ENCODE measurements at regions not wholly inside any gene's neighbourhood (a gene's known extent, or its start where the extent isn't known, plus 50 kb on each side); places are given as distances from the start of the nearest gene placed in this dataset.

GRCh38 chr1:83670909-83671565 is 327.9 kb downstream of the TTLL7 start:
- no peaks in the 10 kb centered on the region for H3K4me1 ChIP-seq (ENCODE audit: insufficient read depth, low read length)
- no peaks in the 10 kb centered on the region for H3K27me3 ChIP-seq (ENCODE audit: control insufficient read depth in 1 of 2, insufficient read depth in 2 of 2, low read length in 2 of 2)
- no peaks in the 10 kb centered on the region for H3K9me3 ChIP-seq (ENCODE audit: low read length)
- H3K27ac ChIP-seq (ENCODE audit: low read depth, low read length), result no peak overlapping the region
- H3K9ac ChIP-seq (ENCODE audit: low read length), result no peak overlapping the region
- no peaks in the 10 kb centered on the region for H3K36me3 ChIP-seq (ENCODE audit: insufficient read depth, low read length)
- H3K4me3 ChIP-seq (ENCODE audit: low read depth in 1 of 2, low read length in 2 of 2), result no peak overlapping the region

GRCh38 chr1:83641796-83642443 is 357.0 kb downstream of the TTLL7 start:
- Histone ChIP-seq H3K4me1 (ENCODE audit: insufficient read depth, low read length) (peaks cover 21% of the 10 kb centered on the region), H3K27ac (ENCODE audit: low read depth, low read length) (peak overlapping the region; percentile 57), H3K4me3 (ENCODE audit: low read depth in 1 of 2, low read length in 2 of 2) (peak overlapping the region in 1 of 2 donors; percentile 10), H3K9ac (ENCODE audit: low read length) (no peak overlapping the region), H3K27me3 (ENCODE audit: control insufficient read depth in 1 of 2, insufficient read depth in 2 of 2, low read length in 2 of 2) (no peaks in the 10 kb centered on the region), H3K36me3 (ENCODE audit: insufficient read depth, low read length) (no peaks in the 10 kb centered on the region), H3K9me3 (ENCODE audit: low read length) (no peaks in the 10 kb centered on the region)

DNA sequence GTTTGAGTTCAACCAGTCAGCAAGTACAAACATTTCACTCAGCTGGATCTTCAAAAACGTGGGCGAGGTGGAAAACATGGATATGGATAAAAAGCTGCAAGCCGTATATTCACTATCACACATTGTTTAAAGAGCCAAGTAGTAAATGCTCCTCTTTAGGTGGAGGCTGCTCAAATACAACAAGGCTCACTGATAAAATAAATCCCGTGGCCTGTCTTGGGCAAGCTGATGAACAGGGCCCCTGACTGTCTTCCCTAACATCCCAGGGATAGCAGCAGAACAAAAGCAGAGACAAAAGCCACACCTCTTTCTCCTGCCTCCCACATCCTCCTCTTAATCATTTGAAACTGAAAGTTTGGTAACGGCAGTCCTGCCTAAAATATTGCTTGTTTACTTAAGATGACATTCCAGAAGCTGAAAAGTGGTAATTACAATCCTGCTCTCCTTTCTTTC is 357.7 kb downstream of the TTLL7 start:
- Histone ChIP-seq H3K4me3 (ENCODE audit: low read depth in 1 of 2, low read length in 2 of 2) (peak overlapping the region in 1 of 2 donors; percentile 10), H3K9me3 (ENCODE audit: low read length) (no peaks in the 10 kb centered on the region), H3K9ac (ENCODE audit: low read length) (no peak overlapping the region), H3K27ac (ENCODE audit: low read depth, low read length) (peak overlapping the region; percentile 57), H3K4me1 (ENCODE audit: insufficient read depth, low read length) (peaks cover 21% of the 10 kb centered on the region), H3K36me3 (ENCODE audit: insufficient read depth, low read length) (no peaks in the 10 kb centered on the region), H3K27me3 (ENCODE audit: control insufficient read depth in 1 of 2, insufficient read depth in 2 of 2, low read length in 2 of 2) (no peaks in the 10 kb centered on the region)

DNA sequence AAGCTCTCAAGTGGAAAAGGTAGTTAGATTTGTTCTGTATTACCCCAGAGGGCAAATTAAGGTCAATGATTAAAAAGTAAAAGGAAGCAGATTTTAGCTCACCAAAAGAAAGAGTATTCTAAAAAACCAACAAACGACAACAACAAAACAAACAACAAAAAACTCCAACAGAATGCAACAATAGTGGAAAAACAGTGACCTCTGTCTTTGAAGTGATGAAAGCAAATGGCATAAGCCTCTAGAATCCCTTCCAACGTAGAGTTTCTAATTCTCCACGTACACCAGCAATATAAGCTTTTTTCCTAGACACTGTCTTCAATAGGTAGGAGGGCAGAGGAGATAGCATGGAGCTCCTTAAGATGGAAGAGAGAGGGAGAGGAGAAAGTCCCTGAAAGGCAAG is 359.1 kb downstream of the TTLL7 start:
- H3K9me3 ChIP-seq (ENCODE audit: low read length), result no peaks in the 10 kb centered on the region
- no peak overlapping the region for H3K27ac ChIP-seq (ENCODE audit: low read depth, low read length)
- H3K4me1 ChIP-seq (ENCODE audit: insufficient read depth, low read length), result peaks cover 21% of the 10 kb centered on the region
- H3K4me3 ChIP-seq (ENCODE audit: low read depth in 1 of 2, low read length in 2 of 2), result no peak overlapping the region
- H3K9ac ChIP-seq (ENCODE audit: low read length), result no peak overlapping the region
- no peaks in the 10 kb centered on the region for H3K36me3 ChIP-seq (ENCODE audit: insufficient read depth, low read length)
- no peaks in the 10 kb centered on the region for H3K27me3 ChIP-seq (ENCODE audit: control insufficient read depth in 1 of 2, insufficient read depth in 2 of 2, low read length in 2 of 2)

GRCh38 chr1:83637586-83637985 is 361.3 kb downstream of the TTLL7 start:
- H3K9ac ChIP-seq (ENCODE audit: low read length), result no peak overlapping the region
- H3K36me3 ChIP-seq (ENCODE audit: insufficient read depth, low read length), result no peaks in the 10 kb centered on the region
- H3K27ac ChIP-seq (ENCODE audit: low read depth, low read length), result no peak overlapping the region
- no peaks in the 10 kb centered on the region for H3K9me3 ChIP-seq (ENCODE audit: low read length)
- H3K4me3 ChIP-seq (ENCODE audit: low read depth in 1 of 2, low read length in 2 of 2), result no peak overlapping the region
- no peaks in the 10 kb centered on the region for H3K27me3 ChIP-seq (ENCODE audit: control insufficient read depth in 1 of 2, insufficient read depth in 2 of 2, low read length in 2 of 2)
- peaks cover 21% of the 10 kb centered on the region for H3K4me1 ChIP-seq (ENCODE audit: insufficient read depth, low read length)

DNA sequence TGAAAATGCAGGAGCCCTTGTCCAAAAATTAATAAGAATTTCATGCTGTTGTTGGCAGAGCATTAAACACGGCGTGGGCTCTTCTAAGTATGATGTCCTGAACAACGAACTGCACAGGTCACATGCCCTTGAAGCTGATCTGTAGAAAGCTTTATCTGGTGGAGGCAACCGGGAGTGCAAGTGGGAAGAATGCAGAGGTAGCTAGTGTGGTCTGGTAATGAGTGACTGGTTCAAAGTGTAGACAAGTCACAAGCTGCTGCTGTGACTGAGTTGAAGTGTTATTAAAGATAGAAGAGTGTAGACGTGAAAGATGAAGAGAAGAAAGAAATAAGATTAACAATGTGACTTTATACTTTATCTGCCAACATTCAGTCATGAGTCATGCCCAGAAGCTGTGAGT is 361.9 kb downstream of the TTLL7 start:
- H3K9me3 ChIP-seq (ENCODE audit: low read length), result no peaks in the 10 kb centered on the region
- H3K4me1 ChIP-seq (ENCODE audit: insufficient read depth, low read length), result peaks cover 15% of the 10 kb centered on the region
- no peaks in the 10 kb centered on the region for H3K36me3 ChIP-seq (ENCODE audit: insufficient read depth, low read length)
- H3K9ac ChIP-seq (ENCODE audit: low read length), result no peak overlapping the region
- no peaks in the 10 kb centered on the region for H3K27me3 ChIP-seq (ENCODE audit: control insufficient read depth in 1 of 2, insufficient read depth in 2 of 2, low read length in 2 of 2)
- H3K27ac ChIP-seq (ENCODE audit: low read depth, low read length), result no peak overlapping the region
- H3K4me3 ChIP-seq (ENCODE audit: low read depth in 1 of 2, low read length in 2 of 2), result no peak overlapping the region

GRCh38 chr1:83632906-83633305 is 366.0 kb downstream of the TTLL7 start:
- H3K27me3 ChIP-seq (ENCODE audit: control insufficient read depth in 1 of 2, insufficient read depth in 2 of 2, low read length in 2 of 2), result no peaks in the 10 kb centered on the region
- no peak overlapping the region for H3K27ac ChIP-seq (ENCODE audit: low read depth, low read length)
- H3K4me3 ChIP-seq (ENCODE audit: low read depth in 1 of 2, low read length in 2 of 2), result no peak overlapping the region
- no peak overlapping the region for H3K9ac ChIP-seq (ENCODE audit: low read length)
- H3K36me3 ChIP-seq (ENCODE audit: insufficient read depth, low read length), result no peaks in the 10 kb centered on the region
- H3K9me3 ChIP-seq (ENCODE audit: low read length), result no peaks in the 10 kb centered on the region
- H3K4me1 ChIP-seq (ENCODE audit: insufficient read depth, low read length), result no peaks in the 10 kb centered on the region

GRCh38 chr1:83631851-83632250 is 367.1 kb downstream of the TTLL7 start:
- no peaks in the 10 kb centered on the region for H3K4me1 ChIP-seq (ENCODE audit: insufficient read depth, low read length)
- no peaks in the 10 kb centered on the region for H3K27me3 ChIP-seq (ENCODE audit: control insufficient read depth in 1 of 2, insufficient read depth in 2 of 2, low read length in 2 of 2)
- H3K4me3 ChIP-seq (ENCODE audit: low read depth in 1 of 2, low read length in 2 of 2), result no peak overlapping the region
- no peak overlapping the region for H3K9ac ChIP-seq (ENCODE audit: low read length)
- H3K36me3 ChIP-seq (ENCODE audit: insufficient read depth, low read length), result no peaks in the 10 kb centered on the region
- no peak overlapping the region for H3K27ac ChIP-seq (ENCODE audit: low read depth, low read length)
- H3K9me3 ChIP-seq (ENCODE audit: low read length), result no peaks in the 10 kb centered on the region

GRCh38 chr1:83627045-83627444 is 371.9 kb downstream of the TTLL7 start:
- Histone ChIP-seq H3K36me3 (ENCODE audit: insufficient read depth, low read length) (no peaks in the 10 kb centered on the region), H3K27ac (ENCODE audit: low read depth, low read length) (no peak overlapping the region), H3K9ac (ENCODE audit: low read length) (no peak overlapping the region), H3K4me1 (ENCODE audit: insufficient read depth, low read length) (no peaks in the 10 kb centered on the region), H3K27me3 (ENCODE audit: control insufficient read depth in 1 of 2, insufficient read depth in 2 of 2, low read length in 2 of 2) (no peaks in the 10 kb centered on the region), H3K4me3 (ENCODE audit: low read depth in 1 of 2, low read length in 2 of 2) (no peak overlapping the region), H3K9me3 (ENCODE audit: low read length) (no peaks in the 10 kb centered on the region)

- no peaks in the 10 kb centered on the region for H3K27me3 ChIP-seq (ENCODE audit: control insufficient read depth in 1 of 2, insufficient read depth in 2 of 2, low read length in 2 of 2)
Measured at GRCh38 chr1:83626603-83627002, 372.3 kb downstream of the TTLL7 start.

GRCh38 chr1:83625646-83626045 is 373.3 kb downstream of the TTLL7 start:
- no peak overlapping the region for H3K9ac ChIP-seq (ENCODE audit: low read length)
- no peak overlapping the region for H3K4me3 ChIP-seq (ENCODE audit: low read depth in 1 of 2, low read length in 2 of 2)
- no peaks in the 10 kb centered on the region for H3K27me3 ChIP-seq (ENCODE audit: control insufficient read depth in 1 of 2, insufficient read depth in 2 of 2, low read length in 2 of 2)
- no peaks in the 10 kb centered on the region for H3K9me3 ChIP-seq (ENCODE audit: low read length)
- no peaks in the 10 kb centered on the region for H3K4me1 ChIP-seq (ENCODE audit: insufficient read depth, low read length)
- H3K36me3 ChIP-seq (ENCODE audit: insufficient read depth, low read length), result no peaks in the 10 kb centered on the region
- no peak overlapping the region for H3K27ac ChIP-seq (ENCODE audit: low read depth, low read length)

More at GRCh38 chr1:83626603-83627002, 372.3 kb downstream of the TTLL7 start:
- no peak overlapping the region for H3K27ac ChIP-seq (ENCODE audit: low read depth, low read length)
- H3K9me3 ChIP-seq (ENCODE audit: low read length), result no peaks in the 10 kb centered on the region
- H3K9ac ChIP-seq (ENCODE audit: low read length), result no peak overlapping the region
- no peaks in the 10 kb centered on the region for H3K36me3 ChIP-seq (ENCODE audit: insufficient read depth, low read length)
- no peak overlapping the region for H3K4me3 ChIP-seq (ENCODE audit: low read depth in 1 of 2, low read length in 2 of 2)
- H3K4me1 ChIP-seq (ENCODE audit: insufficient read depth, low read length), result no peaks in the 10 kb centered on the region

DNA sequence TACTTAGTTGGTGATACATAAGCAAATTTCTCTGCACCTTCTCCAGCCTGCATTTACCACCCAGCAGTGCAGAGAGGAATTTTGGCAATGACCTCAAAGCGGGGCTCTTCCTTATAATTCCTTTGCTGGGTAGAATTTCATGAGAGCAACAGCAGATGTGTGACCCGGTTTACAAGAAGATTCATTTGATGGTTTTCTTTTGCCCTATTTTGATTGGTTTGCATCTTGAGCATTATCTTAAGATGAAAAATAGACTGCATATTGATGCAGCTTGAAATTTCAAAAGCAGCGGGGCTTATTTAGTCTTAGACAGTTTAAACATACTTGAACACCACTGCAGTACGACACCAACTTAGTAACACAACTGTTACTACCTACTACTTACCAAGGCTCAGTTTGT is 378.9 kb downstream of the TTLL7 start:
- no peak overlapping the region for H3K4me3 ChIP-seq (ENCODE audit: low read depth in 1 of 2, low read length in 2 of 2)
- H3K9me3 ChIP-seq (ENCODE audit: low read length), result no peaks in the 10 kb centered on the region
- no peaks in the 10 kb centered on the region for H3K36me3 ChIP-seq (ENCODE audit: insufficient read depth, low read length)
- no peak overlapping the region for H3K9ac ChIP-seq (ENCODE audit: low read length)
- H3K4me1 ChIP-seq (ENCODE audit: insufficient read depth, low read length), result peaks cover 15% of the 10 kb centered on the region
- H3K27me3 ChIP-seq (ENCODE audit: control insufficient read depth in 1 of 2, insufficient read depth in 2 of 2, low read length in 2 of 2), result no peaks in the 10 kb centered on the region
- H3K27ac ChIP-seq (ENCODE audit: low read depth, low read length), result no peak overlapping the region

All from muscle layer of colon (tissue), 2 donors.